Heart left ventricle (tissue), 16 donors: ENCODE measurements at regions not wholly inside any gene's neighbourhood (a gene's known extent, or its start where the extent isn't known, plus 50 kb on each side); places are given as distances from the start of the nearest gene placed in this dataset.
A peak's percentile ranks its signal among the peaks of the same experiment; 100 is the strongest.

Experiments
- ATAC-seq, 4 donors: fragments of 200-7000 bp; cut with Tn5 transposase; one replicate each; pipeline ENCODE4 v1.9.1; 2020 to 2022; ENCODE audit warnings: moderate library complexity in 4 of 4, mild to moderate bottlenecking in 3 of 4, moderate number of reproducible peaks in 1 of 4
- DNase-seq, 5 donors: peaks; one replicate each; pipeline ENCODE4 v3.0.0-alpha.2; 2020
- H3K27ac ChIP-seq, 12 donors: fragments of 200-600 bp; sonication (generic) in 4 of 12; one replicate each; pipeline versions ENCODE4 v1.5.0 to v1.8.0; 2016 to 2022; ENCODE audit warnings: mild to moderate bottlenecking in 2 of 12
- H3K27me3 ChIP-seq, 9 donors: fragments of 200-600 bp; sonication (generic) in 2 of 9; one replicate each; pipeline versions ENCODE4 v1.5.1 to v1.8.0; 2016 to 2022; ENCODE audit warnings: mild to moderate bottlenecking in 3 of 9
- H3K36me3 ChIP-seq, 9 donors: fragments of 200-600 bp; sonication (generic) in 2 of 9; one replicate each; pipeline versions ENCODE4 v1.5.0 to v1.8.0; 2018 to 2022; ENCODE audit warnings: mild to moderate bottlenecking in 2 of 9
- H3K4me1 ChIP-seq, 12 donors: fragments of 200-600 bp; sonication (generic) in 4 of 12; one replicate each; pipeline versions ENCODE4 v1.5.0 to v1.8.0; 2016 to 2022; ENCODE audit warnings: mild to moderate bottlenecking in 3 of 12
- H3K4me3 ChIP-seq, 12 donors: fragments of 200-600 bp; sonication (generic) in 4 of 12; one replicate each; pipeline versions ENCODE4 v1.5.0 to v1.8.0; 2017 to 2022; ENCODE audit warnings: mild to moderate bottlenecking in 9 of 12, moderate library complexity in 4 of 12
- H3K9me3 ChIP-seq, 12 donors: fragments of 200-600 bp; sonication (generic) in 4 of 12; one replicate each; pipeline versions ENCODE4 v1.5.0 to v1.8.0; 2016 to 2022; ENCODE audit warnings: mild to moderate bottlenecking in 1 of 12
- CTCF ChIP-seq, 12 donors: fragments of 200-600 bp; sonication (generic) in 4 of 12; IDR thresholded peaks; one replicate each; pipeline versions ENCODE4 v1.5.0 to v1.8.0; 2018 to 2022; ENCODE audit warnings: antibody characterized with exemption in 12 of 12, mild to moderate bottlenecking in 5 of 12
- POLR2A ChIP-seq, 2 donors: fragments of 450-650 bp; IDR thresholded peaks; one replicate each; pipeline ENCODE4 v1.6.1; 2017; ENCODE audit warnings: antibody characterized with exemption in 2 of 2, mild to moderate bottlenecking in 2 of 2, moderate library complexity in 2 of 2
- WGBS, 4 donors: extraction: QIAGEN DNeasy Blood & Tissue Kit in 2 of 4; methylation state at CpG; one replicate each; pipeline versions ENCODE4 v1.1.5 to v1.1.7; 2013 to 2018; 5-methylcytosine and 5-hydroxymethylcytosine counted together
- intact Hi-C, 10 donors: fragments of 100-400 bp; cut with DNase I; formaldehyde crosslinking; loops; one replicate each; pipeline versions ENCODE4 v1.11.1 to v1.14.2; 2022
- donor health status: ischemic (EF 13 %, LVEDD 7.1; RV severe dilation, severe dysfunction).
- donor health status: healthy with polysubstance abuse.
- donor health status: DM: no; HTN: yes; CAD: no.
- donor health status: DM: no; HTN: no; CAD: no.
- donor health status: ischemic (EF 25% LVEDD 6.9; RV normal size, moderate dysfunction).
- donor health status: ischemic (EF 25% LVEDD 5.7; RV mildly dilated, moderate dysfunction).
- donor health status: healthy.
- donor health status: DM: yes; HTN: yes; CAD: no.
- donor health status: ischemic (EF 35%, LVEDD 5.7; RV mildly dilated, moderate dysfunction).
- donor health status: nonischemic (EF 11% LVEDD 7.7; RV severe dilation, severe dysfunction).
- donor health status: DM: yes; HTN: yes; CAD: no.
- donor health status: PGD.
- donor health status: ischemic (EF 29% LVEDD 5.4; RV normal size, mild dysfunction).
- donor health status: nonischemic (EF 23%, LVEDD 6.1; RV moderate dilation, normal function).

- Histone ChIP-seq H3K27me3 (no peaks in the 10 kb centered on the region), H3K4me1 (peaks cover 0 to 39% (median 15%) of the 10 kb centered on the region in 12 donors), H3K36me3 (no peaks in the 10 kb centered on the region), H3K9me3 (no peaks in the 10 kb centered on the region), H3K4me3 (no peak overlapping the region), H3K27ac (no peak overlapping the region)
- TF ChIP-seq POLR2A (IDR thresholded peaks at IDR 0.05) (no peak), CTCF (IDR thresholded peaks at IDR 0.05) (no peak)
- intact Hi-C loops: no loop called here
- WGBS, 4 donors: 77 to 85% (median 81%) methylated on average over 3 of the region's 3 CpGs
- ATAC-seq (no peak), DNase-seq (no peak)
Observed at GRCh38 chr2:217407362-217407761, 547.5 kb upstream of the TNP1 start.

- Histone ChIP-seq H3K4me1 (peaks cover 0 to 17% (median 10%) of the 10 kb centered on the region in 12 donors), H3K27ac (no peak overlapping the region), H3K27me3 (no peaks in the 10 kb centered on the region), H3K4me3 (no peak overlapping the region), H3K9me3 (no peaks in the 10 kb centered on the region), H3K36me3 (no peaks in the 10 kb centered on the region)
- 52 to 59% (median 56%) methylated on average over 2 of the region's 2 CpGs for WGBS, 4 donors
- TF ChIP-seq CTCF (IDR thresholded peaks at IDR 0.05) (no peak), POLR2A (IDR thresholded peaks at IDR 0.05) (no peak)
- ATAC-seq (no peak), DNase-seq (no peak)
- intact Hi-C loops: no loop called here
Observed at GRCh38 chr2:217404236-217404760, 544.4 kb upstream of the TNP1 start.

GRCh38 chr2:217402761-217403383 is 543.0 kb upstream of the TNP1 start:
- peak overlapping the region in 3 of 12 donors; percentile 10 to 80 (median 30) for H3K27ac ChIP-seq
- TF ChIP-seq CTCF (IDR thresholded peaks at IDR 0.05) (no peak), POLR2A (IDR thresholded peaks at IDR 0.05) (no peak)
- peaks cover 0 to 27% (median 14%) of the 10 kb centered on the region in 12 donors for H3K4me1 ChIP-seq
- no peaks in the 10 kb centered on the region for H3K27me3 ChIP-seq
- intact Hi-C loops: no loop called here
- H3K36me3 ChIP-seq: no peaks in the 10 kb centered on the region
- 34 to 42% (median 38%) methylated on average over 6 of the region's 6 CpGs for WGBS, 4 donors
- no peaks in the 10 kb centered on the region for H3K9me3 ChIP-seq
- H3K4me3 ChIP-seq: no peak overlapping the region
- DNase-seq: no peak
- ATAC-seq: no peak

- H3K9me3 ChIP-seq: no peaks in the 10 kb centered on the region
- peak overlapping the region in 1 of 12 donors; percentile 80 for H3K27ac ChIP-seq
- no peak overlapping the region for H3K4me3 ChIP-seq
- ATAC-seq (no peak), DNase-seq (no peak)
- intact Hi-C loops: no loop called here
- no peaks in the 10 kb centered on the region for H3K36me3 ChIP-seq
- TF ChIP-seq POLR2A (IDR thresholded peaks at IDR 0.05): no peak
- no peak for TF ChIP-seq CTCF (IDR thresholded peaks at IDR 0.05)
- peaks cover 0 to 35% (median 14%) of the 10 kb centered on the region in 12 donors for H3K4me1 ChIP-seq
- H3K27me3 ChIP-seq: no peaks in the 10 kb centered on the region
- 95 to 98% (median 96%) methylated on average over 3 of the region's 3 CpGs for WGBS, 4 donors
Observed at GRCh38 chr2:217402144-217402543, 542.3 kb upstream of the TNP1 start.
